GM12874 (cell line): ENCODE measurements at regions not wholly inside any gene's neighbourhood (a gene's known extent, or its start where the extent isn't known, plus 50 kb on each side); places are given as distances from the start of the nearest gene placed in this dataset.

ENCODE experiments used
- TF ChIP-seq, protein P1 (sequence below): IDR thresholded peaks from 2 replicates; pipeline ENCODE4 v1.5.1; 2011; ENCODE audit warnings: low read depth, mild to moderate bottlenecking, control low read depth, low read length, moderate library complexity; ENCODE audit not compliant: insufficient read depth

GRCh38 chr4:31539284-31540069 is 819.3 kb downstream of the PCDH7 start:
- TF ChIP-seq, protein P1, sequence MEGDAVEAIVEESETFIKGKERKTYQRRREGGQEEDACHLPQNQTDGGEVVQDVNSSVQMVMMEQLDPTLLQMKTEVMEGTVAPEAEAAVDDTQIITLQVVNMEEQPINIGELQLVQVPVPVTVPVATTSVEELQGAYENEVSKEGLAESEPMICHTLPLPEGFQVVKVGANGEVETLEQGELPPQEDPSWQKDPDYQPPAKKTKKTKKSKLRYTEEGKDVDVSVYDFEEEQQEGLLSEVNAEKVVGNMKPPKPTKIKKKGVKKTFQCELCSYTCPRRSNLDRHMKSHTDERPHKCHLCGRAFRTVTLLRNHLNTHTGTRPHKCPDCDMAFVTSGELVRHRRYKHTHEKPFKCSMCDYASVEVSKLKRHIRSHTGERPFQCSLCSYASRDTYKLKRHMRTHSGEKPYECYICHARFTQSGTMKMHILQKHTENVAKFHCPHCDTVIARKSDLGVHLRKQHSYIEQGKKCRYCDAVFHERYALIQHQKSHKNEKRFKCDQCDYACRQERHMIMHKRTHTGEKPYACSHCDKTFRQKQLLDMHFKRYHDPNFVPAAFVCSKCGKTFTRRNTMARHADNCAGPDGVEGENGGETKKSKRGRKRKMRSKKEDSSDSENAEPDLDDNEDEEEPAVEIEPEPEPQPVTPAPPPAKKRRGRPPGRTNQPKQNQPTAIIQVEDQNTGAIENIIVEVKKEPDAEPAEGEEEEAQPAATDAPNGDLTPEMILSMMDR: no peak

DNA sequence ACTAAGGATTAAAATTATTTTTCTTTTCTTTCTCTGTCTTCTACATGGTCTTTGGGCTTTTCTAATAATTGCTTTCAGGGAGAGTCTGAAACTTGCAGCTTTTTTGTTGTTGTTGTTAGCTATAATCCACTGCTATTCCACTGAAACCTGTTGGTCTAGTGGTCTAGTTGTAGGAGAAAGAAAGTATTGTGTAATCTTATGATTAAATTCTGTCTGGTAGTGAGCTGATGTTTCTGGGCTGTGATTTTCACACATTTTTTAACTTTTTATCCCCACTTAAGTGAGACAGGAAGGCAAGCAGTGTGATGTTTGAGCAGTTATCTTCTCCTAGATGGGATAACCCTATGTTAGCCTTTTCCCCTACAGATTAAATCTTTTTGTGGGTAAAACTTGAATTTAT is 825.2 kb downstream of the PCDH7 start:
- TF ChIP-seq, protein P1: no peak

DNA sequence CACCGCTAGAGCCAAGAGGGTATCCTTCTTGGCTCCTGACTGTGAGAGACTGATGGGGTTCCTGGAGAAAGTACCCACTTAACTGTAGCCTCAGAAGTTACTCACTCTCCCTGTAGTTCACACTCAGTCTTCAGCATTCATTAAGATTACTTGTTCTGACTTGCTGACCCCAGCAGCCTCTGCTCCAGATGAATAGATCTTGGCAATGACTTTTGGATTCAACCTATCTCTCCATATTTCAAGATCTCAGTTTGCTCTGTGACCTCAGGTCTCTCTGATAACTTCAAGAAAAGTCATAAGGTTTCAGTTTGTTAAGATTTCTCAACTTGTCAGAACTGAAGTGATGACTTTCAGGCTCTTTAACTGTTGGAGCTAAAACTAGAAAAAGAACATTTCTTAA is 825.6 kb downstream of the PCDH7 start:
- TF ChIP-seq, protein P1: no peak

DNA sequence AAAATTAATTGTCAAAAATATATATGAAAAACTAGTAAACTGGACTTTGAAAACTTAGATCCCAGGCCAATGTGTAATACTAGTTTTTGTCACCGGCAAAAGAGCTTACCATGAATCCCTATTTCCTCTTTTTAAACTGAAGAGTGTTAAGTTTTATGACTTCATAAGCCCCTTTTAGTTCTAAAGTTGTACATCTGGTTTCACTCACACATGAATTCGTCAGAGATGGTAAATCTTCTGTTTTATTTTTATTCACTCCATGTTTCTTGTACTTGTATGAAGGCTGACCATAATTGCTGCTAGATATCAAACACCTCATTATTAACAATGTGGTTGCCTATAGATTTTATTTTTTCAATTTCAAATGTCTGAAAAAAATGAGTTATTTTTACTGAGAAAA is 827.9 kb downstream of the PCDH7 start:
- TF ChIP-seq, protein P1: no peak

GRCh38 chr4:31548823-31549222 is 828.7 kb downstream of the PCDH7 start:
- TF ChIP-seq, protein P1: no peak

DNA sequence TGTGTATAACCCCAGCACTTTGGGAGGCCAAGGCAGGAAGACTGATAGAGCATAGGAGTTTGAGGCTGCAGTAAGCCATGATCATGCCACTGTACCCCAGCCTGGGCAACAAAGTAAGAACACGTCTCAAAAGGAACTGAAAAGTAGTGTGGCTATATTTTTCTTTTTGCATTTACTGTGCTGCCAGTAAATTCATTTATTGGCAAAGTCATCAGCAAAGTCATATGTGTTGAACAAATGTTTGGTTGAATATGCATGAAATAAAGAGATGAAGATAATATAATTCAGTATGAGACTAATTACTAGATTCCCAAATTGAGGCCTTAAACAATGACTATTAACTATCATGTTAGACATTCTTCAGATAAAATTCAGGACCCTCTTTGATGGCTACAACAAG is 829.1 kb downstream of the PCDH7 start:
- TF ChIP-seq, protein P1: no peak

DNA sequence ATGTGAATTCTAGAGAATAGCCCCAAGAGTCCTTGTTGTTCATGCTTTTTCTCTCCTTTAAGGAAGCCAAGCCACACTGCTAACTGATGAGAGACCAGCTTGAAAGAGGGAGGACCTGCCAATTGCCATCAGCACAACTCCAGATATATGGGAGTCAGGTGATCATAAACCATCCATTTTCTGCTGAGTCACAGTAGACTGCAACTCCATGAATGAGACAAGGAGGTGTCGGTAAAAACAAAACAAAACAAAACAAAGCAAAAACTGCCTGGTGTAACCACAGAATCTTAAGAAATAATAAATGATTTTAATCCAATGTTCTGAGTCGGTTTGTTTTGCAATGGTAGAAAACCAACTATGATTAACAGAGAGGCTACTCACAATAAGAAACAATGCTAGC is 837.3 kb downstream of the PCDH7 start:
- TF ChIP-seq, protein P1: no peak
